HUDEP-2 (cell line): ENCODE measurements at regions not wholly inside any gene's neighbourhood (a gene's known extent, or its start where the extent isn't known, plus 50 kb on each side); places are given as distances from the start of the nearest gene placed in this dataset.

Experiments
- DNase-seq, 76 experiments: peaks; one replicate each; lab custom pipeline; 2025; ENCODE audit not compliant: unreplicated experiment in 76 of 76; lab: John Stamatoyannopoulos, UW

- DNase-seq = no peak
Measured at GRCh38 chr5:68468322-68468721, 252.8 kb downstream of the PIK3R1 start.

GRCh38 chr5:68475476-68475983, 260.0 kb downstream of the PIK3R1 start:
- no peak for DNase-seq

GRCh38 chr5:68476854-68477253, 261.3 kb downstream of the PIK3R1 start:
- DNase-seq = no peak

GRCh38 chr5:68478301-68479095, 262.9 kb downstream of the PIK3R1 start:
- DNase-seq = peak in 1 of 76 experiments; percentile 5

GRCh38 chr5:68479524-68479923, 264.0 kb downstream of the PIK3R1 start:
- DNase-seq = no peak

- peak in 9 of 76 experiments; percentile 6 to 43 (median 17) for DNase-seq
Measured at GRCh38 chr5:68480335-68480940, 264.9 kb downstream of the PIK3R1 start.

- peak in 10 of 76 experiments; percentile 6 to 20 (median 10) for DNase-seq
Measured at GRCh38 chr5:68482199-68482598, 266.6 kb downstream of the PIK3R1 start.

GRCh38 chr5:68484307-68485068, 268.9 kb downstream of the PIK3R1 start:
- DNase-seq = no peak

- DNase-seq = no peak
Measured at GRCh38 chr5:68489556-68489955, 274.0 kb downstream of the PIK3R1 start.

GRCh38 chr5:68490406-68490805, 274.9 kb downstream of the PIK3R1 start:
- DNase-seq = no peak

- DNase-seq = no peak
Measured at GRCh38 chr5:68494771-68495170, 279.2 kb downstream of the PIK3R1 start.

GRCh38 chr5:68499987-68500386, 284.4 kb downstream of the PIK3R1 start:
- DNase-seq = no peak

GRCh38 chr5:68500813-68501212, 285.3 kb downstream of the PIK3R1 start:
- no peak for DNase-seq

GRCh38 chr5:68502531-68502930, 287.0 kb downstream of the PIK3R1 start:
- DNase-seq = no peak

- DNase-seq = no peak
Measured at GRCh38 chr5:68504306-68504705, 288.8 kb downstream of the PIK3R1 start.

GRCh38 chr5:68505917-68506860, 290.6 kb downstream of the PIK3R1 start:
- no peak for DNase-seq

GRCh38 chr5:68515514-68515913, 300.0 kb downstream of the PIK3R1 start:
- no peak for DNase-seq

- DNase-seq = no peak
Measured at GRCh38 chr5:68518286-68518685, 302.7 kb downstream of the PIK3R1 start.

- no peak for DNase-seq
Measured at GRCh38 chr5:68519143-68519542, 303.6 kb downstream of the PIK3R1 start.

- no peak for DNase-seq
Measured at GRCh38 chr5:68521776-68522175, 306.2 kb downstream of the PIK3R1 start.
